GM13977 (cell line): ENCODE measurements at regions not wholly inside any gene's neighbourhood (a gene's known extent, or its start where the extent isn't known, plus 50 kb on each side); places are given as distances from the start of the nearest gene placed in this dataset.

Source experiments
- DNase-seq: peaks from one replicate; pipeline ENCODE4 v3.0.0; 2012; ENCODE audit warnings: low spot score
- in situ Hi-C: fragments of 300-500 bp; cut with MboI; formaldehyde crosslinking; loops from one replicate; pipeline ENCODE4 v1.12.0; 2022; ENCODE audit warnings: low sequenced_read_pairs, low pct_unique_long_range_greater_than_20kb, mixed read lengths, inconsistent platforms; ENCODE audit not compliant: unreplicated experiment
- TF ChIP-seq, protein P1 (sequence below): IDR thresholded peaks from 2 replicates; pipeline ENCODE4 v1.5.1; 2012; ENCODE audit warnings: mild to moderate bottlenecking, control low read depth; ENCODE audit not compliant: insufficient read depth; ENCODE audit errors: extremely low read depth, missing control alignments

GRCh38 chr2:8290771-8291352 is 391.0 kb upstream of the ID2 start:
- in situ Hi-C loops, result no loop called here
- no peak for DNase-seq
- TF ChIP-seq, protein P1, sequence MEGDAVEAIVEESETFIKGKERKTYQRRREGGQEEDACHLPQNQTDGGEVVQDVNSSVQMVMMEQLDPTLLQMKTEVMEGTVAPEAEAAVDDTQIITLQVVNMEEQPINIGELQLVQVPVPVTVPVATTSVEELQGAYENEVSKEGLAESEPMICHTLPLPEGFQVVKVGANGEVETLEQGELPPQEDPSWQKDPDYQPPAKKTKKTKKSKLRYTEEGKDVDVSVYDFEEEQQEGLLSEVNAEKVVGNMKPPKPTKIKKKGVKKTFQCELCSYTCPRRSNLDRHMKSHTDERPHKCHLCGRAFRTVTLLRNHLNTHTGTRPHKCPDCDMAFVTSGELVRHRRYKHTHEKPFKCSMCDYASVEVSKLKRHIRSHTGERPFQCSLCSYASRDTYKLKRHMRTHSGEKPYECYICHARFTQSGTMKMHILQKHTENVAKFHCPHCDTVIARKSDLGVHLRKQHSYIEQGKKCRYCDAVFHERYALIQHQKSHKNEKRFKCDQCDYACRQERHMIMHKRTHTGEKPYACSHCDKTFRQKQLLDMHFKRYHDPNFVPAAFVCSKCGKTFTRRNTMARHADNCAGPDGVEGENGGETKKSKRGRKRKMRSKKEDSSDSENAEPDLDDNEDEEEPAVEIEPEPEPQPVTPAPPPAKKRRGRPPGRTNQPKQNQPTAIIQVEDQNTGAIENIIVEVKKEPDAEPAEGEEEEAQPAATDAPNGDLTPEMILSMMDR, result no peak

DNA sequence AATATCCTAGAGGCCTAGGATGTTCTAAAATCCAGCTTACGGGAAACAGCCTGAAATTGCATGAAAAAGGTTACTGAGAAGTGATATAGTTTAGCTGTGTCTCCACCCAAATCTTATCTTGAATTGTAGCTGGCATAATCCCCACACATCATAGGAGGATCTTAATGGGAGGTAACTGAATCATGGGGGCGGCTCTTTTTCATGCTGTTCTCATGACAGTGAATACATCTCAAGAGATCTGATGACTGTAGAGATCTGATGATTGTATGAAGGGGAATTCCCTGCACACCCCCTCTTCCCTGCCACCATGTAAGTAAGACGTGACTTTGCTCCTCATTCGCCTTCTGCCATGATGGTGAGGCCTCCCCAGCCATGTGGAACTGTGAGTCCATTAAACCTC is 385.6 kb upstream of the ID2 start:
- no peak for DNase-seq
- TF ChIP-seq, protein P1, result no peak
- in situ Hi-C loops, result no loop called here

DNA sequence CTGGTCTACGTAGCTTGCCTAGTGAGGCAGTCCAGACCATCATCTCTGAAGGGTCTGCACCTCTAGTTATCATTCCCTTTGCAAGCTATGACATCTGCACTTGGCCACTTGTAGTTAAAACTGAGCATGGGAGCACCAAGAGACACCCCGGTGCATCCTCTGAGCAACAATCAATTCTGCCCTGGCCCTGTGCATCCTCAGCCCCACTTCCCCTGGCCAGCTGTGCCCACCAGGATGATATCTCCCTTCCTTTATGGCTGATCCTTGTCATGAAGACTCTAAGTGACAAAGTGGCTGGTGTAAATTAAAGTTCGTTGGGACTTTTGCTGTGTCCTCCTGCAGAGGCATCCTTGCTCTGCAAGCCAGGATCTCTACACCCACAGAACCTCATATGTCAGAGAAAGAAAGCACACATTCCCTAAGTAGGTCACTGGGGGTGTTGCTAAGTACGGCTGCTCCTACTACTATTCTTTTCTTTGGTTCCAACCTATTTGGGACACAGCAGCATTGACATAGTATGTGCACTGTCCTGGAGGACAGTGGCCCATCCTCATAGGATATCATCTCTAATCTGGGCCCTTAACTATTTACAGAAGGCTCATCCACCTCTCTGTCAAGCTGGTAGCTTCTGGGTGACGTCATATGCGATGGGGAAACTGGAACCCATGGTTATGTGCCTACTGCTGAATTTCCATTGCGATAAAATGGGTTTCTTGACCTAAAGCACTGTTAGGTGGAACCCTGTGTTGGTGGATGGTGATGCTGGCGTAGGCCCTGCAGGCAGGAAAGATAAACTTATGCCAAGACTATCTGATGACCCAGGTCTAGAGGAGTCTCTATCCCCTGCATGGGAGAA is 384.3 kb upstream of the ID2 start:
- DNase-seq, result no peak
- in situ Hi-C loops, result no loop called here
- TF ChIP-seq, protein P1, result no peak

DNA sequence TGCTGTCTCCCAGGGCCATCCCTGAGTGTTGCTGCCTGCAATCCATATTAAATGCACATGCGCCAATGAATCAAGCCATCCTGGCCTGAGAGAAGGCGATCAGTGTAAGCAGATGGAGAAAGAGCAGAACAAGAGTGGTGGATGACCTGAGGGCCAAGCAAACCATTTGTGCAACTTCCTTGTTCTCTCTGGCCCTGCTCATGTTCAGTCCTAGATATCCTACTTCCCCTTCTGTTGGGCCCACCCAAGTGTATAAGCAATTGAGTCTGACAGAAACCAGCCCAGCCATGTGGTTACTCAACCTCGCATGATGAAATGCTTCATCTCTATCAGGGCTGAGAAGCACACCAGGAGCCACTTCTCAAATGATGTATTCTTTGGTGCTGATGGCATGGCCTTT is 383.1 kb upstream of the ID2 start:
- TF ChIP-seq, protein P1, result no peak
- in situ Hi-C loops, result no loop called here
- no peak for DNase-seq

DNA sequence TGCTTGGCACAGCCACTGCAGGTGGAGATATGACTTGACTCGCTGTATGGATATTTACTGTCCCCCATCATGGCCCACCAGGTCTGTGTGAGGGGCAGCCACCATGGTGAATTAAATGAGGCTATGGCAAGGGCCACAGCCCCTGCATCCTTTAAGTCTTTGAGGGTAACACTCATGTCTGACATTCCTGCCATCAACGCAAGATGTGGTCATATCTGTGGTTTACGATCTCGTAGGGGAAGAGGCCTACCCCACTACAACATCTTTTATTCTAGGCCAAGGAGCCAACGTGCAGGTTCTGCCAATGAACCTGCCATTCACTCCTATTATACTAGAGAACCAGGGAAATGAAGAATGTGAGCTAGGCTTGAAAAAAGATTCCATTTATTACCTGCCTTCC is 381.6 kb upstream of the ID2 start:
- in situ Hi-C loops, result loop anchor here (25.0 kb wide), 1 partner anchor 387 kb away; the partner anchor contains the start of gene ID2
- no peak for DNase-seq
- TF ChIP-seq, protein P1, result no peak

- TF ChIP-seq, protein P1, result no peak
- in situ Hi-C loops, result loop anchor here (25.0 kb wide), 1 partner anchor 386 kb away; the partner anchor contains the start of gene ID2
- DNase-seq, result no peak
Measured at GRCh38 chr2:8300905-8301304, 381.0 kb upstream of the ID2 start.
